ENCODE measurements at regions not wholly inside any gene's neighbourhood (a gene's known extent, or its start where the extent isn't known, plus 50 kb on each side); places are given as distances from the start of the nearest gene placed in this dataset.

DNA sequence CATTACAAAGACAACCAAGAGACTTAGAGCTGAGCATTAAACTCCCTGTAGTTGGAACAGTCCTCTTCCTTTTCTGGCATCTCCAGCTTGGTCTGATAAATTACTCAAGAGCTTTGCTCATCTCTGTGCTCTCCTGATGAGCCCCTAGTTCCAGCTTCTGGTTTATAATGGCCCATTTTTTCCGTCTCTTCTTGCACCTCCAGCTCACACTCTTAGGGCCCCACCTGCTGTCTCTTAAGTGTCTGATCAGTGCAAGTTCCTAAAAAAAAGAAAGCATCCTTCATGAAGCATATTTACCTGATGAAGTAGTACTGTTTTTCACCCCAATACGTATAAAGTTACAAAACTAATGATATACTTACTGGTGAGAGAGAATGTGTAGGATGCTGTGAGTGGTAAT lies 822.9 kb downstream of the RNF144A start:
- Histone ChIP-seq H3K27me3 (replicated peaks; ENCODE audit: insufficient read depth, low read length) (no peaks in the 10 kb centered on the region), H3K4me2 (ENCODE audit: low read depth, low read length) (no peak overlapping the region), H3F3A (ENCODE audit: insufficient read depth, low read length) (no peaks in the 10 kb centered on the region), H3K36me3 (replicated peaks; ENCODE audit: insufficient read depth, low read length) (no peaks in the 10 kb centered on the region), H3K9me3 (replicated peaks; ENCODE audit: insufficient read depth, low read length) (no peaks in the 10 kb centered on the region), H4K20me1 (ENCODE audit: insufficient read depth, low read length) (no peaks in the 10 kb centered on the region), H3K27ac (ENCODE audit: low read length) (no peak overlapping the region), H3K4me3 (ENCODE audit: low read length) (no peak overlapping the region), H3K9ac (ENCODE audit: low read length) (no peak overlapping the region), H3K9me2 (replicated peaks; ENCODE audit: insufficient read depth, low read length) (no peaks in the 10 kb centered on the region), H3K79me2 (ENCODE audit: low read length) (no peaks in the 10 kb centered on the region), H3K4me1 (ENCODE audit: low read length) (no peaks in the 10 kb centered on the region), H2AFZ (ENCODE audit: low read length) (no peak overlapping the region)
- TF ChIP-seq EZH2 (optimal IDR thresholded peaks at IDR 0.05; ENCODE audit: low read depth, low read length) = no peak
- TF ChIP-seq, protein P1, sequence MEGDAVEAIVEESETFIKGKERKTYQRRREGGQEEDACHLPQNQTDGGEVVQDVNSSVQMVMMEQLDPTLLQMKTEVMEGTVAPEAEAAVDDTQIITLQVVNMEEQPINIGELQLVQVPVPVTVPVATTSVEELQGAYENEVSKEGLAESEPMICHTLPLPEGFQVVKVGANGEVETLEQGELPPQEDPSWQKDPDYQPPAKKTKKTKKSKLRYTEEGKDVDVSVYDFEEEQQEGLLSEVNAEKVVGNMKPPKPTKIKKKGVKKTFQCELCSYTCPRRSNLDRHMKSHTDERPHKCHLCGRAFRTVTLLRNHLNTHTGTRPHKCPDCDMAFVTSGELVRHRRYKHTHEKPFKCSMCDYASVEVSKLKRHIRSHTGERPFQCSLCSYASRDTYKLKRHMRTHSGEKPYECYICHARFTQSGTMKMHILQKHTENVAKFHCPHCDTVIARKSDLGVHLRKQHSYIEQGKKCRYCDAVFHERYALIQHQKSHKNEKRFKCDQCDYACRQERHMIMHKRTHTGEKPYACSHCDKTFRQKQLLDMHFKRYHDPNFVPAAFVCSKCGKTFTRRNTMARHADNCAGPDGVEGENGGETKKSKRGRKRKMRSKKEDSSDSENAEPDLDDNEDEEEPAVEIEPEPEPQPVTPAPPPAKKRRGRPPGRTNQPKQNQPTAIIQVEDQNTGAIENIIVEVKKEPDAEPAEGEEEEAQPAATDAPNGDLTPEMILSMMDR (IDR thresholded peaks at IDR 0.05; ENCODE audit: low read length) = no peak
- TF ChIP-seq EZH2phosphoT487 (IDR thresholded peaks at IDR 0.05; ENCODE audit: low read length) = no peak
- DNase-seq = no peak

DNA sequence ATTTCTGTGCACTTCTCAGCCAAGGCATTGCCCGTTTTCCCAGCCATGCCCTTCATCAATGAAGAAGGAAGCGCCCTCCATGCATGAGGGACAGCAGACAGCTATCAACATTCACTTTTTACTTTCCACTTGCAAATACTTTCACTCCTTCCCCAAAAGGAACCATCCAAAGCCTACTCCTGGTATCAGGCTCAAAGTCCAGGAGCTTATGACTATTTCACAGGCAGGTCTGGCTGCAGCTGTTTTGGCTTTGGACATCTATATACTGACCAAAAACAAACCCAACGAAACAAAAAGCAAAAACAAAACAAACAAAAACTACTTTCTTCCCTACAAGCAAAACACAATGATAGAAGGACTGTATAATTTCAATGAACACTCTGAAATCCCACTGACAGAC lies 825.1 kb downstream of the RNF144A start:
- Histone ChIP-seq H3K4me3 (ENCODE audit: low read length) (no peak overlapping the region), H3K36me3 (replicated peaks; ENCODE audit: insufficient read depth, low read length) (no peaks in the 10 kb centered on the region), H3K9me2 (replicated peaks; ENCODE audit: insufficient read depth, low read length) (no peaks in the 10 kb centered on the region), H3K9ac (ENCODE audit: low read length) (no peak overlapping the region), H3K27me3 (replicated peaks; ENCODE audit: insufficient read depth, low read length) (no peaks in the 10 kb centered on the region), H3K27ac (ENCODE audit: low read length) (no peak overlapping the region), H3K4me1 (ENCODE audit: low read length) (no peaks in the 10 kb centered on the region), H3K4me2 (ENCODE audit: low read depth, low read length) (no peak overlapping the region), H3K79me2 (ENCODE audit: low read length) (no peaks in the 10 kb centered on the region), H3F3A (ENCODE audit: insufficient read depth, low read length) (no peaks in the 10 kb centered on the region), H3K9me3 (replicated peaks; ENCODE audit: insufficient read depth, low read length) (no peaks in the 10 kb centered on the region), H2AFZ (ENCODE audit: low read length) (no peak overlapping the region), H4K20me1 (ENCODE audit: insufficient read depth, low read length) (no peaks in the 10 kb centered on the region)
- no peak for DNase-seq
- TF ChIP-seq, protein P1 (IDR thresholded peaks at IDR 0.05; ENCODE audit: low read length) = no peak
- no peak for TF ChIP-seq EZH2 (optimal IDR thresholded peaks at IDR 0.05; ENCODE audit: low read depth, low read length)
- no peak for TF ChIP-seq EZH2phosphoT487 (IDR thresholded peaks at IDR 0.05; ENCODE audit: low read length)

DNA sequence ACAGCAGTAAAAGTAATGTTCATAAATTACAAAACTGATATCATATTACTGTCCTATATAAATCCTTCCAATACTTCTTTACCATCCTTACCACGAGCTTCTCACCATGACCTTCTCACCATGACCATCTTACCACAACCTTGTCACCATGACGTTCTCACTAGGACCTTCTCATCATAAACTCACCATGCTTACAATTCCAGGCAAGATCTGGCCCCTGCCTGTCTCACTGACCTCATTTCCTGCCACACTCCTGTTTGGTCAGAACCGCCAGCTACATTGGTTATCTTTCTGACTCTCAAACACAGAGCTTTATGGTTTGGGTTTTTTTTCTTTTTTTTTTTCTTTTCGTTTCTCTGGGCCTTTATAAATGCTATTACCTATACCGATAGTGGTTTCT lies 827.6 kb downstream of the RNF144A start:
- Histone ChIP-seq H3K36me3 (replicated peaks; ENCODE audit: insufficient read depth, low read length) (no peaks in the 10 kb centered on the region), H2AFZ (ENCODE audit: low read length) (no peak overlapping the region), H3K4me3 (ENCODE audit: low read length) (no peak overlapping the region), H3K4me2 (ENCODE audit: low read depth, low read length) (no peak overlapping the region), H3K79me2 (ENCODE audit: low read length) (no peaks in the 10 kb centered on the region), H3K27ac (ENCODE audit: low read length) (no peak overlapping the region), H3F3A (ENCODE audit: insufficient read depth, low read length) (no peaks in the 10 kb centered on the region), H3K9me2 (replicated peaks; ENCODE audit: insufficient read depth, low read length) (no peaks in the 10 kb centered on the region), H3K4me1 (ENCODE audit: low read length) (no peaks in the 10 kb centered on the region), H3K27me3 (replicated peaks; ENCODE audit: insufficient read depth, low read length) (no peaks in the 10 kb centered on the region), H3K9ac (ENCODE audit: low read length) (no peak overlapping the region), H3K9me3 (replicated peaks; ENCODE audit: insufficient read depth, low read length) (no peaks in the 10 kb centered on the region), H4K20me1 (ENCODE audit: insufficient read depth, low read length) (no peaks in the 10 kb centered on the region)
- no peak for DNase-seq
- no peak for TF ChIP-seq EZH2phosphoT487 (IDR thresholded peaks at IDR 0.05; ENCODE audit: low read length)
- no peak for TF ChIP-seq EZH2 (optimal IDR thresholded peaks at IDR 0.05; ENCODE audit: low read depth, low read length)
- TF ChIP-seq, protein P1 (IDR thresholded peaks at IDR 0.05; ENCODE audit: low read length) = no peak
